Cardiac fibroblast (primary cell): ENCODE measurements at regions not wholly inside any gene's neighbourhood (a gene's known extent, or its start where the extent isn't known, plus 50 kb on each side); places are given as distances from the start of the nearest gene placed in this dataset.
A peak's percentile ranks its signal among the peaks of the same experiment; 100 is the strongest.

Experiments used
- DNase-seq, 2 donors: peaks; one replicate each; pipeline versions ENCODE4 v3.0.0 to v3.0.0-alpha.2; 2010; ENCODE audit warnings: low read depth in 2 of 2
- H3K4me3 ChIP-seq, 2 donors: replicated peaks in 1 of 2; 1 replicate in 1 of 2; 2 replicates in 1 of 2; pipeline ENCODE4 v1.5.1; 2011; ENCODE audit warnings: low read depth in 2 of 2, low read length in 2 of 2, mild to moderate bottlenecking in 2 of 2, moderate library complexity in 1 of 2
- TF ChIP-seq, protein P1 (sequence below): IDR thresholded peaks from one replicate; pipeline ENCODE4 v1.5.1; 2011; ENCODE audit warnings: low read depth, mild to moderate bottlenecking, low read length, inconsistent platforms

DNA sequence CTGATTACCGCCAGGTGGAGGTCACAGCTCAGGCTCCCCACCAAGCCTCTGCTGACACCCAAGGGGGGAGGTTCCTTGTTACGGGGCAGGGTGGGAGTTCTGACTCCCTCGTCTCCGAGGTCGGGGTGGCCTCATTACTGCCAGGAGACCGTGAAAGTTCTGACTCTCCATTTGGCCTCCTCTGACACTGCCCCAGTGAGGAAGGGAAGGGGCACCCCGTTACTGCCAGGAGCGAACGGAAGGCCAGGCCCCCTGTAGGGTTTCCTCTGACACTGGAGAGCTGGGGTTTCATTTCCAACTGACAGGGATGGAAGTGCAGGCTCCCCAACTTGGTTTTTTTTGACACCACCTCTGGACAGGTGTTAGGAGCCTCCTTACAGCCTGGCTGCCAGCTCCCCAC lies 138.1 kb upstream of the EEPD1 start:
- H3K4me3 ChIP-seq: no peak overlapping the region
- TF ChIP-seq, protein P1, sequence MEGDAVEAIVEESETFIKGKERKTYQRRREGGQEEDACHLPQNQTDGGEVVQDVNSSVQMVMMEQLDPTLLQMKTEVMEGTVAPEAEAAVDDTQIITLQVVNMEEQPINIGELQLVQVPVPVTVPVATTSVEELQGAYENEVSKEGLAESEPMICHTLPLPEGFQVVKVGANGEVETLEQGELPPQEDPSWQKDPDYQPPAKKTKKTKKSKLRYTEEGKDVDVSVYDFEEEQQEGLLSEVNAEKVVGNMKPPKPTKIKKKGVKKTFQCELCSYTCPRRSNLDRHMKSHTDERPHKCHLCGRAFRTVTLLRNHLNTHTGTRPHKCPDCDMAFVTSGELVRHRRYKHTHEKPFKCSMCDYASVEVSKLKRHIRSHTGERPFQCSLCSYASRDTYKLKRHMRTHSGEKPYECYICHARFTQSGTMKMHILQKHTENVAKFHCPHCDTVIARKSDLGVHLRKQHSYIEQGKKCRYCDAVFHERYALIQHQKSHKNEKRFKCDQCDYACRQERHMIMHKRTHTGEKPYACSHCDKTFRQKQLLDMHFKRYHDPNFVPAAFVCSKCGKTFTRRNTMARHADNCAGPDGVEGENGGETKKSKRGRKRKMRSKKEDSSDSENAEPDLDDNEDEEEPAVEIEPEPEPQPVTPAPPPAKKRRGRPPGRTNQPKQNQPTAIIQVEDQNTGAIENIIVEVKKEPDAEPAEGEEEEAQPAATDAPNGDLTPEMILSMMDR: no peak
- DNase-seq: no peak

DNA sequence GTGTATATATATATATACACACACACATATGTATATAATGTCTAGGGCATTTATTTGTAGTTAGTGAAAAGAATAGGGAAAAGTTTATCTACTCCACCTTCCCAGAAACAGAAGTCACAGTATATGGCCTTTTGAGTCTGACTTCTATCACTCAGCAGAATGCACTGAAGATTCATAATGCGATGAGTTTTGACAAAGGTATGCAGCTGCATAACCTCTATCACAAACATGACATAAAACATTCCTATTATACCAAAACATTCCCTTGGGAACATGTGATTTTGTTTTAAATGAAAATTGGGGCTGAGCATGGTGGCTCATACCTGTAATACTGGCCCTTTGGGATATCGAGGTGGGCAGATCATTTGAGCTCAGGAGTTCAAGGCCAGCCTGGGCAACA lies 137.3 kb upstream of the EEPD1 start:
- no peak overlapping the region for H3K4me3 ChIP-seq
- peak in 1 of 2 donors; percentile 73 for DNase-seq
- TF ChIP-seq, protein P1: no peak

DNA sequence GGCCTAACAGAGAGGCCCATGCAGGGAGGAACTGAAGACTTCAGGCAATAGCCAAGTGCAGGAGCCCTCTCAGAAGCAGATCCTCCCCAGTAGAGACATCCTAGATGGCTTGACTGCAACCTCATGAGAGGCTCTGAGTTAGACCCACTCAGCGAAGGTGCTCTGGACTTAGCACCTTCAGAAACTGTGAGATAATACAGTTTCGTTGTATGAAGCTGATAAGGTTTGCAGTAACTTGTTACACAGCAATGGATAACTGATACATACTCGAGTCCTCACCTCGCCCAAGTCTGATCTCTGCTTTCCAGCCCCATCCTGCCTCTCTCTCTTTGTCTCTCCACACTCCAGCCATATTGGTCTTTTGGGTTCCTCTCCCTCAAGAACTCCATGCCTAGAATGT lies 136.4 kb upstream of the EEPD1 start:
- TF ChIP-seq, protein P1: no peak
- DNase-seq: no peak
- H3K4me3 ChIP-seq: no peak overlapping the region

DNA sequence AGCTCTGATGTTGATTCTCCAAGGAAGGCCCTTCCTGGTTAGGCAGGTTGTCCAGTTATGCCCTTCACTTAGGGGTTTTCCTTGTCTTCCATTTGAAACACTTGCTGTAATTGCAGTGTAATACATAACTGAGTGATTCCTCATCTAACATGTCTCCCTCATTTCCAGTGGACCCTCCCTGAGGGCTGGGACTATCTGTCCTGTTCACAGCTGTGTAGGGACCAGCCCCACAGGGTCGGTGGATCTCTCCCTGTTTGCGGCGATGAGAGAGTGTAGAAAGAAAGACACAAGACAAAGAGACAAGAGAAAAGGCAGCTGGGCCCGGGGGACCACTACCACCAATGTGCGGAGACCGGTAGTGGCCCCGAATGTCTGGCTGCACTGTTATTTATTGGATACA lies 135.9 kb upstream of the EEPD1 start:
- no peak for DNase-seq
- H3K4me3 ChIP-seq: no peak overlapping the region
- TF ChIP-seq, protein P1: no peak

DNA sequence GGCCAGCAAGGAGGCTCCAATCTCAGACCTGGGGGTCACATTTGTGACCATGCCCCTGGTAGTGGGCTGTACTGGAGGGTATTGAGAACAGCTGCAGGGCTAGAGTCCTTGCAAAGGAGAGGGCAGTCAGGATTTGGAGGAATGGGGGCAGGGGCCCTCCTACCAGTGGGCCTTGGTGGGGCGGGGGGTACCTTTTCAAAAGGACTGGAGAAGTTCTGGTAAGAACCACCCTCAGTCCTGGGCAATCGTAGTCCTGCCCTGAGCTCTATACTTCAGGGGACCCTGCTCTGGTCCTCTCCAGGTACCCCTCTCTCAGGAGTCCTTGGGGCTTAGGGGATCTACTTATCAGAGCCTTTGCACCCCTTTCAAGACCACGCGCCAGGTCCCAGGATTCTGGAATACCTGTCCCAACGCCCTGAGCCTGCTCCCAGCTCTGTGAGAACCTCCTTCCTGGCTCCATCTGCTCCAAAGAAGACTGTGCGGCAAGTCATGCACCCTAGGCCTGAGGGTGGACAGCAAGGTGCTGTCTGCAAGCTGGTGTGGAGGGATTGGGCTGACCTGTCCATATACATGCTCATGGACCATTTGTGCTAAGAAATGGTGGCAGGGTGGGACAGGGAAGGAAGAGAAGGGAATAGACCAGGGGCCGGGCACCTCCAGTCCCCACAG lies 134.1 kb upstream of the EEPD1 start:
- TF ChIP-seq, protein P1: no peak
- no peak overlapping the region for H3K4me3 ChIP-seq
- no peak for DNase-seq

DNA sequence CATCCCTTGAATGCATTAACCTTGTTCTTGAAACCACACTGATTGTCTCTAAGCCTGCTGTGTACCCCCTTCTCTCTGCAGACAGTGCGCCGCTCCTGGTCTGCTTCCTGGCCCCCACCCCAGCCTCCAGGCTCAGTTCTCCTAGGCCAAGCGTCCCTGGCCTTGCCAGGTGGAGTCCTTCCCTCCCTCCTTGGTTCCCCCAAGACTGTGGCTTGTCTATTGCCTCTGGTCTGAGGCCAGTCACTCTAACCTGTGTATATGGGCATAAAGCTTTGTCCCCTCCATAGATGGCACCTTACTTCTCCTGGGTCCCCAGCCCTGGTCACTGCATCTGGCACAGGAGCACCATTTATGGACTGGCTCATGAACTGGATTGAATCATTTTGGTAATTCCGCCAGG lies 133.5 kb upstream of the EEPD1 start:
- DNase-seq: no peak
- TF ChIP-seq, protein P1: no peak
- no peak overlapping the region for H3K4me3 ChIP-seq

DNA sequence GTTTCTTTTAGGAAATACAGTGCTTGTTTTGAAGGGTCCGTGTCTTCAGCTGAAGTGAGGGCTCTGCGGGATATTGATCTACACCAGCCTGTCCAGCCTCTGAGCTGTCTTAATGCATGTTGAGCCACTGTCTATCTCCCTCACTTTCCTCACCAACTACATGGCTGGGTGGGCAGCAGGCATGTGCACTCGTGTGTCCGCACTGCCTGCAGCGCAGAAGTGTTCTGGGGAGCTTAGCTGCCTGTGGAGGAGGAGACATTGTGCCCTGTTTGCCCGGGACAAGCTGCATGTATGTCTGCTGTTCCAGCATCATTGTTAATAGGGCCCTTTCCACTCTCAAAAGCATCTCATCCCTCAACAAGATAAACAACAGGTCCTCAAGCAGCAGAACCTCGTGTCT lies 133.1 kb upstream of the EEPD1 start:
- no peak overlapping the region for H3K4me3 ChIP-seq
- no peak for DNase-seq
- TF ChIP-seq, protein P1: no peak
